ENCODE measurements at regions not wholly inside any gene's neighbourhood (a gene's known extent, or its start where the extent isn't known, plus 50 kb on each side); places are given as distances from the start of the nearest gene placed in this dataset.

DNA sequence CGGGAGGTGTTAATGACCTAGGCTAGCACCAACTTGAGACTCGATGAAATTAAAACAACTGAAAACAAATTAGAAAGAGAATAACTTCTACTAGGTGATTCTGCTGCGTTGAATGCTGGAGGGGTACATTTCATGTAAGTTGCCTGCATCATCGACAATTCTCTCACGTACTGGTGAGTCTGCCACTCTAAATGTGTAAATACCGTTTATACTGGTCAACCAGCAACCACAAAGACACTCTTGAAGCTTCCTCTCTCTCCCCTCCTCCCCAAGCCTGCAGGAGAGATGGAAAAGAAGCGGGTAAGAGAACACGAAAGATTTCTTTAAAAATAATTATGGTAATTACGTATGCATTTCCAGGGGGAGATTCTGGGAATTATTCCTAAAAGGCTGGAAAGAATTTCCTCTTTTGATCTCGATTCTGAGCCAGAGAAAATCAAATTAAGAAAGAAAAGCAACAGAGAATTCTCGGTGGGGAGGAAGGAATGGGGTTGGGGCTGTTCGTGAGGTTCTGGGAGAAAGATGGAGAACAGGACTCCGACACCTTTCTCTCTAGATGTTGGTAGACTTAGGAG is 68.6 kb upstream of the MRTFB start:
- no peak for TF ChIP-seq POLR2A (IDR thresholded peaks at IDR 0.05)
- TF ChIP-seq, protein P1, sequence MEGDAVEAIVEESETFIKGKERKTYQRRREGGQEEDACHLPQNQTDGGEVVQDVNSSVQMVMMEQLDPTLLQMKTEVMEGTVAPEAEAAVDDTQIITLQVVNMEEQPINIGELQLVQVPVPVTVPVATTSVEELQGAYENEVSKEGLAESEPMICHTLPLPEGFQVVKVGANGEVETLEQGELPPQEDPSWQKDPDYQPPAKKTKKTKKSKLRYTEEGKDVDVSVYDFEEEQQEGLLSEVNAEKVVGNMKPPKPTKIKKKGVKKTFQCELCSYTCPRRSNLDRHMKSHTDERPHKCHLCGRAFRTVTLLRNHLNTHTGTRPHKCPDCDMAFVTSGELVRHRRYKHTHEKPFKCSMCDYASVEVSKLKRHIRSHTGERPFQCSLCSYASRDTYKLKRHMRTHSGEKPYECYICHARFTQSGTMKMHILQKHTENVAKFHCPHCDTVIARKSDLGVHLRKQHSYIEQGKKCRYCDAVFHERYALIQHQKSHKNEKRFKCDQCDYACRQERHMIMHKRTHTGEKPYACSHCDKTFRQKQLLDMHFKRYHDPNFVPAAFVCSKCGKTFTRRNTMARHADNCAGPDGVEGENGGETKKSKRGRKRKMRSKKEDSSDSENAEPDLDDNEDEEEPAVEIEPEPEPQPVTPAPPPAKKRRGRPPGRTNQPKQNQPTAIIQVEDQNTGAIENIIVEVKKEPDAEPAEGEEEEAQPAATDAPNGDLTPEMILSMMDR (IDR thresholded peaks at IDR 0.05) = no peak
